ENCODE measurements at regions not wholly inside any gene's neighbourhood (a gene's known extent, or its start where the extent isn't known, plus 50 kb on each side); places are given as distances from the start of the nearest gene placed in this dataset.

DNA sequence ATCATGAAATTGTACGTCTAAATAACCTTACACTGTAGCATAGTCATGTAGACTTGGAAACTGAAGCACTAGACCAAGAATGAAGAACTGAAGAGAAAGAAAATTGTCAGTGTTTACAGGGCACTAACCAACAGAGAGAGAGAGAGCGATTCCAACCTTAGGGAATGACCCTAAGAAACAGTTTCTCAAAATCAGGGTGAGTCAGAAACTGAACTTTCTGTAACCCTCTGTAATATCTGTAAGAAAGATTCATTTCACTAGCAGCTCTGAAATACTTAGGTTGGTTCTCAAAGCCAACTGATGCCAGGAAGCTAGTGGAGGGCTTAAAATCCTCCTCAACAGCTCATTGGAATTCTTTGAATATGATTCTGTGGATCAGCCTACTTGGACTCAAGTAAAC, 936.9 kb downstream of the EFNB2 start:
- in situ Hi-C loops (cut with MboI; ENCODE audit: low sequenced_read_pairs): no loop called here

DNA sequence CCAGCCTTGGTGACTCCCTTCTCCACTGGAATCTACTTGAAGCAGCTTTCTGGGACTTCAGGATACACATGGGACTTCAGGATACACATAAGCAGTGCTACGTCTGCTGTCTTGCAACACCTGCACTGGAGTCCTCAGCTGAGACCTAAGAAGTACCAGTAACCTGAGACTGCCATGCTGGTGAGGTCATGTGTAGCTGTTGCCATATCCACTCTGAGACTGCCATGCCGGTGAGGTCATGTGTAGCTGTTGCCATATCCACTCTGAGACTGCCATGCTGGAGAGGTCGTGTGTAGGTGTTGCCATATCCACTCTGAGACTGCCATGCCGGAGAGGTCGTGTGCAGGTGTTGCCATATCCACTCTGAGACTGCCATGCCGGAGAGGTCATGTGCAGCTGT, 937.9 kb downstream of the EFNB2 start:
- in situ Hi-C loops (cut with MboI; ENCODE audit: low sequenced_read_pairs): no loop called here

DNA sequence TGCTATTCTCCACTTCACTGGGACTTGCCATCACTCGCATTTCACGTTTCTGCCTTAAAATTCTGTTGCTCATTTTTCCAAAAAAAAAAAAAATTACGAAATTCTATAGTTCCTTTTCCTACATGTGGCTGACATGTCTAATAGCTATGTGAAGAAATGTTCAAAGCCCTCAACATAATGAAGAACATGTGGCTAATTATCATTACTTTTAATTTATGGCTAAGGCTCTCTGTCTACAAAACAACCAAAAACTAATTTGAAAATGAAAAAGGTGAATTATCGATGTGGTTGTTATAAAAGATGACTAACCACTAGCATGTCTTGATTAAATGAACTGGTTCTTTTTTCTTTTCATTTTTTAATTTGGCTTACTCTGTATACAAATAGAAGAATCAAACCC, 940.0 kb downstream of the EFNB2 start:
- in situ Hi-C loops (cut with MboI; ENCODE audit: low sequenced_read_pairs): no loop called here

DNA sequence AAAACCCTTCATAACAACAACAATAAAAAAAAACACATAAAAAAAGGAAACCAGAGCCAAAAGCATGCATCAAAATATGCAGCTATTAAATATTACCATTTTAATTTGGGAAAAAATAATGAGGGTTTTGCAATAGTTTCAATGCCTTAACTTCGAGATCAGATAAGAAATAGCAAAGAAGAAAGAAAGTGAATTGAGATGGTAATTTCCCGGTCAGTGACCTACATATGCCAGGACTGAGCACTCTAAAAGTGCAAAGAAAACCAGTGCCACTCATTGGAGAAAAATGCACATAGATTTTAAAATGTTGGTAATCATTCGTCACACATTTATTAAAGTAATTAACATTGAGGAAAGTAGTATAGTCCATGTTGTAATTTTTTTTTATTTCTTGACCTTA, 944.2 kb downstream of the EFNB2 start:
- in situ Hi-C loops (cut with MboI; ENCODE audit: low sequenced_read_pairs): no loop called here

DNA sequence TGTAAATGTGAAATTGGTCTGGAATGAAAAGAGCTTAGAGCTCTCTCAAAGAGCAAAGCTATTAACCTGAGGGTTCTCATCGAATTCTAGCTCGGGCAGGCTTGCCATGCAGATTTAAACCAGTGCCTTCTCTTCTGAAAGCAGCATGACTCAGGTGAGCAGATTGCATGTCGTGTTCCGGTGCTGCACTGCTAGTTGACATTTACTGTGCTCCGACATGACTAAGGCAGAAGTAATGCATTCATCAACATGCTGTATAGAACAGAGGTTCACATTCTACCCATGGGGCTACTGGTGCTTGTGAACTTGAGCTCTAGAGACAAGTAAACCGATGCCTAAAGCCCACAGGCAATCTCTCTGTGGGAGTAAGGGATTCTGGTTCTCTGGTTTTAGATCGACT, 947.7 kb downstream of the EFNB2 start:
- in situ Hi-C loops (cut with MboI; ENCODE audit: low sequenced_read_pairs): no loop called here

DNA sequence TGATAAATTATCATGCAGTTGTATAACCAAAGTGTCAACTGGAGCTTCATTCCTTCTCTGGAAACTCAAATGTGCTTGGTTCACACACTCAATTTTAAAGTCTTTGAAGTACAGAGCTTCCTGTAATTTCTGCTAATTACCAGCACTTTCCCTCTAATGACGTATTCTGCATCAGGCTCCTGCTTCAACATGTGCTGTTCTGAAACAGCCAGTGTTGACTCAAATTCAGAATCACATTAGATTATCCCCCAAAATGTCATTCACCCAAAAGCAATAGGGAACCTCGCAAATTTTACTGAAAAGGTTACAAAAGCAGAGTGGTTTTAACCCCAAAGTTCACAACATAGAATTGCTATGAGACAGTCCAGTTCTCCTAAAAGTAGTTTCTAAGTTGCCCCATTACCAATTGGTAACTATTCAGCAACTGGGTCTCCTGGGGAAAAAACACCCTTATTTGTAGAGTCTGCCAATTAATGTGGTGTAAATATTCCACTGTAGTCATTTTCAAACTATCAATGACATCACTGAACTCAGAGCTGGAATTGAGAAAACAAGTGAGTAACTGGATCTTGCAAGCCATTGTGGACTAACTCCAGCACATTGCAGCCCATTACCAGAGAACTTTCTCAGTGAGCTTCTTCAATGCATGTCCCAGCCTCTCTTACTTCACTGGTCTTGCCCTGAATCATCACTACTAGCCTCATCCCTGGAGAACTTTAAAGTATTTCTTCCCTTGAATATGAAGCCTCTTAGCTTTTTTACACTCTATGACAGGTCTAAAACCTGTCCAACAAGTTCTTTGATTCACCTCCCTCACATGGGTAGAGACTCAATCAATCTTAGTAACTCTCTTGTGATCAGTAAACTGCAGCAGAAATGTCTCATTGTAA, 955.4 kb downstream of the EFNB2 start:
- in situ Hi-C loops (cut with MboI; ENCODE audit: low sequenced_read_pairs): no loop called here

DNA sequence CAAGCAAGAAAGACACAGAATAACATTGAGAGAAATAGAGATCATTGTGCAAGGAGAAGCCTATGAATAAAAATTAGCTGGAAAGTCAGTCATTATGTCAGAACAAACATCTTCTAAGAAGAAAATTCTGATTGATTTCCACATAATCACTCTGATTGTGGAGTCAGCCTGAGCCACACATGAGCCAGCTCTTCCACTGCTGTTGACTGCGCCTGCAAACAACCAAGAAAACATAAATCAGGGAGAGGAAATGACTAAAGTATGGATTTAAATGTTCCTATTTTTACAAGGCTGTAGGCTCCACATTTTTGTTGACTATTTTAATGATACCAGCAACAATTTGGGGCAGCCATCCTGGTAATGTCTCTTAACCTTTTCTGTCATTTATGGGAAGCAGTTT, 962.3 kb downstream of the EFNB2 start:
- in situ Hi-C loops (cut with MboI; ENCODE audit: low sequenced_read_pairs): no loop called here

DNA sequence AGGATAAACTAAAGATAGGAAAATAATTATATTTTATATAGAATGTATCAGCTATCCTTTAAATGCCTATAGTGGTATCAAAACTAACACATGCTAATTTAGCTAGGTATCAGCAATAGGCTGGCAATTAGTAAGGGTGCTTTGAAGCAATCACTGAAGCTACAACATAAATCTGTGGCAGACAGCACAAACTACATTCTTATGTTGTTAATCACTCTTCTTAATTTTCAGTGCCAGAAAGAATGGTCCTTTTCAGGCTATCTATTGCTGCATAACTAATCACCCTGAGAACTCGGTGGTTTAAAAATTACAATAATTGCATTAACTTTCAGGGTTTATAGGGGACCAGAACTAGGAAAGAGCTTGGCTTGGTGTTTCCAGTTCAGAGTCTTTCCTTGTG, 963.1 kb downstream of the EFNB2 start:
- in situ Hi-C loops (cut with MboI; ENCODE audit: low sequenced_read_pairs): no loop called here

DNA sequence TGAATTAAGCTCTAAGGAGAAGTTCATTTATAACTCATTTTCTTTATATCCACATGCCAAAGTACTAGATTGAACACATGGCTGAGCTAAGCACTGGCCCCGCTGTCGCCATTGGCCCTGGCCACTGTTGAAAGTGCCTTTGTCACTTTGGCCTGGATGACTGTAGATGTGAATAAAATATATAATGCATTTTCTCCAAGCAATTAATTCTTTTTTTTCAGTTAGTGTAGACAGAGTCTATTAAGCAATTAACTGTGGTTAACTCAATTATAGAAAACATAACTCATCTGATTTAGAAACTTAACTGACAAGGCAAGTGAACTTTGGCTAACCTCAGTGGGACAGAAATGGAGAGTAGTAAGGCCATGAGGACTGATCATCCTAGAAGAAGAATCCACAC, 965.6 kb downstream of the EFNB2 start:
- in situ Hi-C loops (cut with MboI; ENCODE audit: low sequenced_read_pairs): no loop called here

DNA sequence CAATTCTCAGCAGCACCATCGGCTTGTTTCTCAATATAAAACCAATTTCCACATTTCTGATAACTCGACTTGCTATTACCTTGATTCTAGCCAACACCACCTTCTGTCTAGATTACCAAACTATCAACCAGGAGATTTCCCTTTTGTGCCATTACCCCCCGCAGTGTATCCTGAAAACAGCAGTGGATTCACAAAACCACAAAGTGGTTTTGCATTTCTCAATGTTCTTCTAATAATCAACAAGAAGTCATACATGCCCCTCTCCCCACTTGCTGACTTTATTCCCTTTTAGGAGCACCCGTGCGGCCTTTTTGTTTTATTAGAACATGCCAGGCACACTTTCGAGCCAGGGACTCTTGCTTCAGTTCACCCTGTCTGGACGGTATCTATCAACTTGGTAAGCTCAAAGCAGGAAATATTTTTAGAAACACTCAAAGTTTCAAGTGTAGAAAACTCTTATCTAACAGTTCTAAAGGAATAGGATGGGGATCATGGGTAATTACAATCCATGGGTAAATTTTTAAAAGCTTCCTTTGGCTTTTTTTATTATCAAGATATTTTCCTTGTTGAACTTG, 967.4 kb downstream of the EFNB2 start:
- in situ Hi-C loops (cut with MboI; ENCODE audit: low sequenced_read_pairs): no loop called here

DNA sequence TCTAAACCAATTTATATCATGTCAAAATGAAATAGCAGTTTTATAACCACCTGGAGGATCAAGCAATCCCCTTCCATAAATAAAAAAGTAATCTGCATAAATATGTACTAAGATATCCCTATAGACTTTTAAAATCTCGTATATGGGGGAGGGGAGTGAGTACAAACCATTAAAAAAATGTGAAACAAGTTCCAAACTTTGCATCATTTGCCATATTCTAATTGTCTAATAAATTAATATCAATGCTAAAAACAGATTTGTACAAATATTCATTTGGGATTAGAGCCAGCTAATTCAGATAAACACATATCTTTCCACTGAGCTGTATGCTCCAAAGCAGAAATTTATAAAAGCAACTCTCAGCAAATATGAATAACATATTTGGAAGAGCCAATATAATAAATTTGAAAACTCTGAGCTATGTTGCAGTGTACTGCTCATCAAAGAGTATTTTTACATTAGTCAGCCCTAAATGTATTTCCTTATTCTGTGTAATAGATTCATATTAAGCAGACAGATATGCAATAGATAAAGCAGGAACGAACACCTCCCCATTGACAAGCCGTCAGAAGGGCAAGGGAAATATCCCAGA, 970.2 kb downstream of the EFNB2 start:
- in situ Hi-C loops (cut with MboI; ENCODE audit: low sequenced_read_pairs): no loop called here

DNA sequence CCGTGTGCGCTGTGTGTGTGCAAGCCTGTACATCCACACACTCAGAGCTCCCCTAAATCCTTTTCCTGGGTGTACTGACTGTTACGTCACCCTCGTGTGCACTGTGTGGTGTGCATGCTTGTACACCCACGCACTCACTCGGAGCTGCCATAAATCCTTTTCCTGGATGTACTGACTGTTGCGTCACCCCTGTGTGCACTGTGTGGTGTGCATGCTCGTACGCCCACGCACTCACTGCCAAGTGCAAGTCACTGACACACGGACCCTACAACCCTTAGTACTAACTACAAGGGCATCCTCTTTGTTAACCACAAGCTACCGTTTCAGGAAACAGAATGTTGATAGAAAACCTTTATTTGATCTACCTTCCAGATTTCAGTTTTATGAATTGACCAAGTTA, 983.4 kb downstream of the EFNB2 start:
- in situ Hi-C loops (cut with MboI; ENCODE audit: low sequenced_read_pairs): no loop called here

DNA sequence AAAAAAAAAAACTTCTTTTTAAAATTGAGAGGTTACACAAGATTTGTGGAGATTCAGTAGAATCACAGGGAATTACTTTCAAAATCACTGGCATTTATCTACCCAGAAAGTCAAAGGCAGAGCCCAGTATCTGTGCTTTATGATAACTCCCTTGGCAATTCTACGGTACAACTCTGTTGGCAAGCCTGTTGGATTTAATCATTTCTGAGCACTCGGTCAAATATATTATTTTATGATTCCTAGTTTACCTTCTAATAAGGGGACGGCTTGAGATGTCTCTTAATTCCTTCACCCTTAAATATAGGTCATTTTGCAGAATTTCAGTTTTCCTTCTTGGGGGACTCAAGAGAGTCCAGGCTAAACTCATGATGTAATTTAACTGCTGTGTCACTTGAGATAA, 987.6 kb downstream of the EFNB2 start:
- in situ Hi-C loops (cut with MboI; ENCODE audit: low sequenced_read_pairs): no loop called here

DNA sequence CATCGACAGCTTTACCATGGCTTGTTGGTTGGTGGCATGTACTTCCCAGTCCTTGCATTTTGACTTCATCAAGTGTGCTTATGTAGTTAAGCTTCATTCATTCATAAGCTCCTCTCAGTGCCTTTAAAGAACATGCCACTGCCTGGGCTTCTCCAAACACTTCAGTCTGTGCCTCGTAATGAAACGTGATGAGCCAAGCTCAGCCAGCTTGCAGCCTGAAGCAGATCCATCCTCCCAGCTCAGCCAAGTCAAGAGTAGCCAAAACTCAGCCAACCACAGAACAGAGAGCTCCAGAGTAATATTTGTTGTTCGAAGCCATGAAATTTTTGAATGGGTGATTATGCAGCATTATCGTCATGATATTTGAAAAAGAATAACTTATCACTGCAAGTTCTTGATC, 989.7 kb downstream of the EFNB2 start:
- in situ Hi-C loops (cut with MboI; ENCODE audit: low sequenced_read_pairs): no loop called here

DNA sequence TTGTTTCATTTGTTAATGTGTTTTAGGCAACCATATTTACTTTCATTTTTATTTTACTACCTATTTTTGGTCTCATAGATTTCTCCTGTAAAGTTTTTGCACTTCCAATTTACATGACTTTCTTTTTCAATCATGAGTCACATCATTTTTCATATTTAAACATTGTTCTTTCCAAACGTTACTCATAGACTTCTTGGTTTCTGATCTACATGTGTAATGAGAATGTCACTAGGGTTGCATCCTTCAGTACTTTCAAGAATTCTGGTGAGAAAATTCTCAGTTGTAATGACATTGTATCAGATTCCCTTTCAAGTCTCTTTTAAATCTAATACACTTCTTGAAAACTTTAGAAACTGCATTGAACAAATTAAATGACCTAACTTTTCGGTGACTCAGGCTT, 991.7 kb downstream of the EFNB2 start:
- in situ Hi-C loops (cut with MboI; ENCODE audit: low sequenced_read_pairs): no loop called here

DNA sequence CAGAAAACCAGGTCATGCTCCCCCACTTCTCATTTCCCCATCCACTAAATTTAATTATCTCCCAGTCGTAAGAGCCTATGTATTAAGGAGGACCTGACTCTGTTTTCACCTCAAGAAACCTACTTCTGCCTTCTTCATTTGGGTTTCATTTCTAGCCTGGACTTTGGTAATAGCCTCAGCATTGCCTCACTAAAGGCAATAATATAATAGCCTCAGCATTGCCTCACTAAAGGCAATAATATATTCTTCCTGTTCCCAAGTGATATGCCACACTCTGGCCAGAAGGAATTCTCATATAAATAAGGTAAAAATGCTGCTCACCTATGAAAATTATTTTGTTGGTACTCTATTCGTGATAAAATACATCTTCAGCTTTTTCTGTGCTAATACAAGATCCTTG, 993.9 kb downstream of the EFNB2 start:
- in situ Hi-C loops (cut with MboI; ENCODE audit: low sequenced_read_pairs): no loop called here

DNA sequence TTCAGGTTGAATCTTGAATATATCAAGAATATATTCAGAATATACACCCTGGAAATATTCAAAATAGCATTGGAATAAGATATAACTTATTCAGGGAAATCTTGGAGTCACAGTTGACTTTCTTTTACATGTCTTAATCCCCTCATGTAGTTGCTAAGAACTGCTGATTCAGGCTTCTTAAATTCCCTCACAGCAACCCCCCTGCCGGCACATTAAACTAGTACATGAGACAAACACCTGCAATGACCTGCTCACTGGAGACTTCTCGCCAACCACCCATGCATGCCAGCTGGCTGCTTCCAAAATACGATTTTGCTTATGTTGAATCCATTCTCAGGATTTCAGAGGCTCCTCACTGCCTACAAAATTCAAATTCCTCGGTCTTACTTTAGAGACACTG, 997.1 kb downstream of the EFNB2 start:
- in situ Hi-C loops (cut with MboI; ENCODE audit: low sequenced_read_pairs): no loop called here

DNA sequence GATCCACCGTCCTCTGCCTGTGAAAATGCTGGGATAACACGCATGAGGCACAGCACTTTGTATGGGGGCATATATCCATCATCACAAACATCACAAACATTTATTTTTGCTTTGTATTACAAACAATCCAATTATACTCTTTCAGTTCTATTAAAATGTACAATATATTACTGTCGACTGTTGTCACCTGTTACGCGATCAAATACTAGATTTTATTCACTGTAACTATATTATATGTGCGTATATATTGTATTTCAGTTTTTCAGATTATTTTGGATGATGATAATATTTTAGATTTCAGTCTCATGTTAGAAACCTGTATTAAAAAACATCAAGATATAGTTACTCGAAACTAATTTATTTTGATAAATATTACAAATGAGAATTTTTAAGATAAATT, 998.3 kb downstream of the EFNB2 start:
- in situ Hi-C loops (cut with MboI; ENCODE audit: low sequenced_read_pairs): no loop called here

DNA sequence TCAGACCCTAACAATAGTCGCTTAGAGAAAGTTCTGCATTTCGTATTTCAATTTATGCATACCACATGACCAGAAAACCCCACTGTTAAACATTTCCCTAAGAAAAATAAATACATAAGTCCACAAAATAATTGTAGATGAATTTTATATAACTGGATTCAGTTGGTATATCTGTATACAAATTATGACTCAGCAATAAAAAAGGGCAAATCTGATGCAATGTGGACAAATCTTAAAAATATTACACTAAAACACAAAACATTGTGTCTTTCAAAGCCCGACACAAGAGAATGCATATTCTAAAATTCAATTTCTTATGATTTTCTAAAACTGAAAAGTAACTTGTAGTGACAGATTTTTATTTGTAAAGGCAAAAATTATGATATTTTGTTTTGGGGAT, 1005.0 kb downstream of the EFNB2 start:
- in situ Hi-C loops (cut with MboI; ENCODE audit: low sequenced_read_pairs): no loop called here

DNA sequence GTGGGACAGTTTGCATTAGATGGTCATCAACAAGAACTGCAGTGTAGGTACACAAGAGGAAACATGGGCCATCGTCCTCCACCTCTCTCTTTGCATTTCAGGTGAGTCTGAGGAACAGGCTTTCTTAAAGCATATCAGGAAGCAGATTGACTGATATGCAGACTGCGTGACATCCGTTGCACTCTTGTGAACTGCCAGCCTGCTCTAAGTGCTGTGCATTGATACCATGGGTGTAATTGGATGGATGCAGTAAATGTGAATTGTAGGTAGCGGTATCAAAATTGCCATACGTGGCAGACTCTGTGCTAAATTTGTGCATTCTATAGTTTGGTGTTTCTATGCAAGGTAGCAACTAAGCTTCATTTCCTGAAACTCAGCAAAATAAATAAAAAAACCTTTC, 1008.3 kb downstream of the EFNB2 start:
- in situ Hi-C loops (cut with MboI; ENCODE audit: low sequenced_read_pairs): no loop called here

DNA sequence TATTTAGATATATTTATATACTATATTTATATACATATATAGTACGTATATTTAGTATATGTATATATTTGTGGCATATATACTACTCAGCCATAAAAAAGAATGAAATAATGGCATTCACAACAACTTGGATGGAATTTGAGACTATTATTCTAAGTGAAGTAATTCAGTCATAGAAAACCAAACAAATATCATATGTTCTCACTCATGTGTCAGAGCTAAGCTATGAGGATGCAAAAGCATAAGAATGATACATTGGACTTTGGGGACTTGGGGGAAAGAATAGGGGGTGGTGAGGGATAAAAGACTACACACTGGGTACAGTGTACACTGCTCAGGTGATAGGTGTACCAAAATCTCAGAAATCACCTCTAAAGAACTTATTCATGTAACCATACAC, 1015.7 kb downstream of the EFNB2 start:
- in situ Hi-C loops (cut with MboI; ENCODE audit: low sequenced_read_pairs): no loop called here

DNA sequence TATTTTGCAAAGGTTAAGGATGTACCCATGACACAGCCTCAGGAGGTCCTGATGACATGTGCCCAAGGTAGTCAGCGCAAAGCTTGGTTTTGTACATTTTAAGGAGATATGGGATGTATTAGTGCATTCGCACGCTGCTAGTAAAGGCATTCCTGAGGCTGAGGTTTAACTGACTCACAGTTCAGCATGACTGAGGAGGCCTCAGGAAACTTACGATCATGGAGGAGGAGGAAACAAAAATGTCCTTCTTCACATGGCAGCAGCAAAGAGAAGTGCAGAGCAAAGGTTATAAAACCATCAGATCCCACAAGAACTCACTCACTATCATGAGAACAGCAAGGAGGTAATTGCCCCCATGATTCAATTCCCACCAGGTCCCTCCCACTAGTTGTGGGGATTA, 1017.4 kb downstream of the EFNB2 start:
- in situ Hi-C loops (cut with MboI; ENCODE audit: low sequenced_read_pairs): no loop called here

All from HL-60/S4 (cell line).